RWPE1 (cell line): ENCODE measurements at regions not wholly inside any gene's neighbourhood (a gene's known extent, or its start where the extent isn't known, plus 50 kb on each side); places are given as distances from the start of the nearest gene placed in this dataset.

ENCODE experiments used
- CTCF ChIA-PET: fragments of 350-600 bp; sonication (Branson Sonifier 250); formaldehyde crosslinking; extraction: SDS; loops from one replicate; lab custom pipeline; 2021; lab: Yijun Ruan, JAX
- POLR2A ChIA-PET: fragments of 400-600 bp; formaldehyde crosslinking; extraction: SDS; loops from one replicate; lab custom pipeline; 2020; ENCODE audit warnings: antibody characterized with exemption; ENCODE audit not compliant: low non-redundant PET; lab: Yijun Ruan, JAX
- DNase-seq: peaks from one replicate; pipeline ENCODE4 v3.0.0; 2012; ENCODE audit warnings: low spot score
- H3K27ac ChIP-seq: fragments of 450-650 bp; 2 replicates; pipeline ENCODE4 v1.5.1; 2017
- TF ChIP-seq, protein P1 (sequence below): fragments of 450-650 bp; conservative IDR thresholded peaks from 2 replicates; pipeline ENCODE4 v1.5.1; 2017; ENCODE audit warnings: low read depth, mild to moderate bottlenecking

DNA sequence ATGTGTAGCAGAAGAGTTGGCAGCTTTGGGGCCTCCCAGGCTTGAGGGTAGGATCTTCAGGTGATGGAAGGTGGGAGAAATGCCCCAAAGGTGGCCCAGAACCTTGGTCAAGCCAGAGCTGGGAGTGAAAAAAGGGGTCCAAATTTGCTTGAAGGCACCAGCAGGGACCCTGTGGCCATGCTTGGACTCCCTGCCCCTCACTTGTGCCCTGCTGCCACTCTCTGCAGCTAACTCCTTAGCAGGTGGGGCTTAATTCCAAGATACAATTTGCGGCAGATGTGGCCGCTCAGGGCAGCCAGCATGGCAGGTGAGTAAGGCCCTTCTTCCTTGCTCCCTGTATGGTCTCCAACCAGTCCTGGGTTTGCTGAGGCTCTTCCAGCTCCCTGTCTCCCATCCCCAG is 51.3 kb upstream of the ADRA1D start:
- CTCF ChIA-PET = interaction anchor here (0.6 to 0.7 kb wide), 3 partner anchors 46 to 198 kb away, joined by 3 to 4 read pairs (median 4); no protein-coding TSS in a partner anchor
- no peak overlapping the region for H3K27ac ChIP-seq
- TF ChIP-seq, protein P1, sequence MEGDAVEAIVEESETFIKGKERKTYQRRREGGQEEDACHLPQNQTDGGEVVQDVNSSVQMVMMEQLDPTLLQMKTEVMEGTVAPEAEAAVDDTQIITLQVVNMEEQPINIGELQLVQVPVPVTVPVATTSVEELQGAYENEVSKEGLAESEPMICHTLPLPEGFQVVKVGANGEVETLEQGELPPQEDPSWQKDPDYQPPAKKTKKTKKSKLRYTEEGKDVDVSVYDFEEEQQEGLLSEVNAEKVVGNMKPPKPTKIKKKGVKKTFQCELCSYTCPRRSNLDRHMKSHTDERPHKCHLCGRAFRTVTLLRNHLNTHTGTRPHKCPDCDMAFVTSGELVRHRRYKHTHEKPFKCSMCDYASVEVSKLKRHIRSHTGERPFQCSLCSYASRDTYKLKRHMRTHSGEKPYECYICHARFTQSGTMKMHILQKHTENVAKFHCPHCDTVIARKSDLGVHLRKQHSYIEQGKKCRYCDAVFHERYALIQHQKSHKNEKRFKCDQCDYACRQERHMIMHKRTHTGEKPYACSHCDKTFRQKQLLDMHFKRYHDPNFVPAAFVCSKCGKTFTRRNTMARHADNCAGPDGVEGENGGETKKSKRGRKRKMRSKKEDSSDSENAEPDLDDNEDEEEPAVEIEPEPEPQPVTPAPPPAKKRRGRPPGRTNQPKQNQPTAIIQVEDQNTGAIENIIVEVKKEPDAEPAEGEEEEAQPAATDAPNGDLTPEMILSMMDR = no peak
- POLR2A ChIA-PET = no interaction called here
- no peak for DNase-seq

DNA sequence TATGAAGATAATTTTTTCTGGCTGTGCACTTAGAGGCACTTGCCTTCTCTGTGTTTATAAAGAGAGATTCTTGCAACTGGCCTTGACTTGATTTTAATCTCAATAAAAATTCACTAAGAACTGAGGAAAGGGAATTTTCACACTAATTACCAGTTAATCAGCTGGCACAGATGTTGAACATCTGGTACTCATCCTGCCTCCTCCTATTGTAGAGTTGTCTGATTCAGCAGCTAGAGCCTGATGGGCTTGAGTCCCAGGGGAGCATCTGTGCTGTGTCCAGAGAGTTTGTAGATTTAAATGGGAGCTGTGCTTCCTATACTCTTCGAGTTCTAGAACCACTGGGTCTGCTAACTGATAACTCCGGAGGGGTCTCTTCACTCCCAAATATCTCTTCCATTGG is 50.7 kb upstream of the ADRA1D start:
- no peak for DNase-seq
- POLR2A ChIA-PET = no interaction called here
- TF ChIP-seq, protein P1 = no peak
- CTCF ChIA-PET = interaction anchor here (0.6 to 0.7 kb wide), 2 partner anchors 45 to 54 kb away, joined by 4 read pairs; no protein-coding TSS in a partner anchor
- H3K27ac ChIP-seq = no peak overlapping the region

DNA sequence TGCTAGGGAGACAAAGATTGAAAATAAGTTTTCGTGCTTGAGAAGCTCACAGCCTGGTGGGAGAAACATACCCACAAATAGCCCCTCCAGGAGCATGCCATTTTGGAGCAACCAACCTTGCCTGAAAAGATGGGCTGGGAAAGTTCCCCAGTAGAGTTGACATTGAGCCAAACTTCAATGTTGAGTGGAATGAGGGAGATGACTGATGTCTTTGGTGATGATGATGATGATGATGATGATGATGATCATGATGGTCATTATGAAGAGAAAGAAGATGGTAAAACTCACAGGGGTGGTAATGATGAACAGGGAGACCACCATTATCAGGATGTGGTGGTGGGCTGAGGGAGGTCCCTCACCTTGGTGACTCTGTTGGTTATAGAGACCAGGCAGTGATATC is 50.1 kb upstream of the ADRA1D start:
- no peak for DNase-seq
- ChIA-PET CTCF (no interaction called here), POLR2A (no interaction called here)
- TF ChIP-seq, protein P1 = no peak
- H3K27ac ChIP-seq = no peak overlapping the region
